GM12864 (cell line): ENCODE measurements at regions not wholly inside any gene's neighbourhood (a gene's known extent, or its start where the extent isn't known, plus 50 kb on each side); places are given as distances from the start of the nearest gene placed in this dataset.

Source experiments
- DNase-seq: peaks from one replicate; pipeline ENCODE4 v3.0.0-alpha.2; 2011; ENCODE audit warnings: low read depth
- H3K4me3 ChIP-seq: 2 replicates; pipeline ENCODE4 v1.5.1; 2011; ENCODE audit warnings: mild to moderate bottlenecking, low read depth, low read length, control low read depth
- CTCF ChIP-seq: IDR thresholded peaks from 2 replicates; pipeline ENCODE4 v1.5.1; 2011; ENCODE audit warnings: low read depth, mild to moderate bottlenecking, moderate library complexity, low read length, control low read depth, inconsistent platforms; ENCODE audit errors: missing control alignments

DNA sequence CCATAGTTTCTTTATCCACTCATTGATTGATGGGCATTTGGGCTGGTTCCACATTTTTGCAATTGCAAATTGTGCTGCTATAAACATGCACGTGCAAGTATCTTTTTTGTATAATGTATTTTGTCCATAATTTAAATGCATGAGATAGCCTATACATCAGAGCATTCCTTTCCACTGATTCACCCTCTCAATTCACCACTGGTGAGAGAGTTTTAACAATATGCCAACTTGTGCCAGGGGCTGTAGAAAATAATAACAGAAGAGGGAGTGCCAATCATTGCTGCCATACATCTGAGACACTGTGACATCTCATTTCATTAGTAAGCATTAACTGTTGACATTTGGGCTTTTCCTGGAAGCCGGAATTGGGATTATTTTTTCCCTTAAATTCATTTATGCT is 125.1 kb downstream of the RAP2A start:
- no peak overlapping the region for H3K4me3 ChIP-seq
- no peak for TF ChIP-seq CTCF
- DNase-seq = no peak

DNA sequence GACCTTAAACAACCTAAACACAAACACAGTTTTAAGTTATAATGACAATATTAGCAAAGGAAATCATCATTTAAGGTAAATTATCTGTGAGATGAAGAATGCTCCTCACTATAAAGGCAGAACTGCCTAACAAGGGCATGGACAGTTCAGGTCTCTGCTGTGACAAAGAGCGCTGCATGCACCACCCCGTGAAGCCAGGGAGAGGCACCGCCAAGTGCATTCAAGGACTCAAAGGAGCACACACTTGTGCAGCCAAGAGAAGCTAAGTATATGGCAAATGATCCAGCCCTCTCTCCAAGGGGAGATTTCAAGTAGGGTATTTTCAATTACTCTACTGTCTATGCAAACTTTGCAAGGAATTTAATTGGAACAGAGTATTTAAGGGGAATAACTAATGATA is 126.0 kb downstream of the RAP2A start:
- no peak for DNase-seq
- no peak overlapping the region for H3K4me3 ChIP-seq
- no peak for TF ChIP-seq CTCF

- DNase-seq = no peak
- TF ChIP-seq CTCF = no peak
- H3K4me3 ChIP-seq = no peak overlapping the region
Observed at GRCh38 chr13:97561182-97561581, 127.2 kb downstream of the RAP2A start.

GRCh38 chr13:97562962-97563361 is 129.0 kb downstream of the RAP2A start:
- no peak overlapping the region for H3K4me3 ChIP-seq
- no peak for TF ChIP-seq CTCF
- no peak for DNase-seq

DNA sequence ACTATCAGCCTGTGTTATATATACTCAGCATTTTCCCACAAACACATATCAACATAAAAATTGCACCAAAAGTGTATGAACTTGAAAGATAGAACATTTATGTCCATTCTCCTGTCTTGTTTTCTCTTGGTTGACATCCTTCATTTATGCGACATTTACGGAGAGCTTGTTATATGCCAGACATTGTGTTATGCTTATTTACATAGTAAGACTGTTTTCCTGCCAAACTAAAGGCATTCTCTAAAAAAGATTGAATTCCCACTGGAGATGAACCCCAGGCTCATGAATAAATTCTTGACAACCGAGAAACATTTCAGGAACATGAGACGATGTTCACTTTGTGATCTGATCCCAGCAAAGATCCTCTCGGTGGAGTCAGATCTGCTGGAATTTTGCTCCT is 131.0 kb downstream of the RAP2A start:
- TF ChIP-seq CTCF = no peak
- no peak overlapping the region for H3K4me3 ChIP-seq
- DNase-seq = no peak

DNA sequence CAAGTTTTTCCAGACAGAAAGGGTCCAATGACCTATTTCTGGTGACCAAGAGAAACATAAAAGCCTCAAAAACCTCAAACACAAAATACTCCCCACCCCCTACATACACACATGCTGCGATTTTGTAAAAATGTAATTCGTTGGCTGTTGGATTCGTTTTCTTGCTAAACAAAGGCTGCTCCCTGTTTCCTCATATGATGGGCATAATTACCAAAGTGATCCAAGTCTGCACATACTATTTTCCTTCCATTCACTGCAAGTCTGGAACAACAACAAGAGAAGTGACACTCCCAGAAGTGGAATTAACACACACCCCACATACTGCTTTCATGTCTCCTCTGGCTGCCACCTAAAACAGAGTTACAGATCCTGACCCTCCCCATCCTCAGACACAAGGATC is 131.9 kb downstream of the RAP2A start:
- DNase-seq = no peak
- H3K4me3 ChIP-seq = no peak overlapping the region
- no peak for TF ChIP-seq CTCF

- peak; percentile 39 for TF ChIP-seq CTCF
- no peak for DNase-seq
- H3K4me3 ChIP-seq = no peak overlapping the region
Observed at GRCh38 chr13:97566907-97567306, 132.9 kb downstream of the RAP2A start.
